Thoracic aorta (tissue), 2 donors: ENCODE measurements at regions not wholly inside any gene's neighbourhood (a gene's known extent, or its start where the extent isn't known, plus 50 kb on each side); places are given as distances from the start of the nearest gene placed in this dataset.

ENCODE experiments used
- ATAC-seq: fragments of 150-250 bp; one replicate; pipeline ENCODE4 v1.8.0; 2017; ENCODE audit warnings: low read depth; ENCODE audit not compliant: insufficient number of reproducible peaks, low FRiP score
- DNase-seq: peaks from one replicate; pipeline ENCODE4 v3.0.0-alpha.2; 2020; ENCODE audit warnings: low spot score
- H3K27ac ChIP-seq, 2 donors: fragments of 200-600 bp; sonication (generic); 1 replicate in 1 of 2; 2 replicates in 1 of 2; pipeline ENCODE4 v1.5.1; 2016; ENCODE audit warnings: mild to moderate bottlenecking in 2 of 2, moderate library complexity in 2 of 2
- H3K27me3 ChIP-seq: fragments of 200-600 bp; sonication (generic); replicated peaks from 2 replicates; pipeline ENCODE4 v1.6.0; 2016; ENCODE audit warnings: mild to moderate bottlenecking; ENCODE audit not compliant: insufficient read depth
- H3K36me3 ChIP-seq: fragments of 200-600 bp; sonication (generic); one replicate; pipeline ENCODE4 v1.5.1; 2016
- H3K4me1 ChIP-seq, 2 donors: fragments of 200-600 bp; sonication (generic); 1 replicate in 1 of 2; 2 replicates in 1 of 2; pipeline versions ENCODE4 v1.5.1 to v1.6.0; 2016; ENCODE audit warnings: low read depth in 2 of 2, mild to moderate bottlenecking in 1 of 2; ENCODE audit not compliant: control insufficient read depth in 1 of 2
- H3K4me3 ChIP-seq: fragments of 200-600 bp; sonication (generic); 2 replicates; pipeline ENCODE4 v1.5.1; 2016; ENCODE audit warnings: mild to moderate bottlenecking
- H3K9me3 ChIP-seq: fragments of 200-600 bp; sonication (generic); 2 replicates; pipeline ENCODE4 v1.5.1; 2016
- TF ChIP-seq, protein P1 (sequence below): fragments of 200-600 bp; sonication (generic); IDR thresholded peaks from one replicate; pipeline ENCODE4 v1.5.1; 2019; ENCODE audit warnings: antibody characterized with exemption

DNA sequence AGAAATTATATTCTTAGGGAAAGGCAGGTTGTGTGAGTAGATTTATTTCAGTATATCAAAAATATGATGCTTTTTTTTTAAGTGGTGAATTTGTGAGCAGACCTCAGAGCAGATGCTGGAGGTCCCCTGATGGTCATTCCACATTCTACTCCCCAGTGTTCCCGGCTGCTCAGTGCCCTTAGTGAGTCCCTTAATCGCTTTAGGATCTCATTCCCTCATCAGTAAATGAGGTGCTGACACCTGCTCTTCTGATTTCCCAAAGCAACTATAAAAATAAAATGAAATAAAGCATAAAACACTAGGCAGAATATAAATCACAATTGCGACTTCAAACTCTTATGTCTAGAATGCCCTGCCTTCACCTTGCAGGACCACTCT is 216.2 kb upstream of the TNP1 start:
- Histone ChIP-seq H3K9me3 (no peaks in the 10 kb centered on the region), H3K27ac (no peak overlapping the region), H3K4me3 (no peak overlapping the region), H3K27me3 (no peaks in the 10 kb centered on the region), H3K36me3 (no peaks in the 10 kb centered on the region), H3K4me1 (peaks cover 8 to 22% of the 10 kb centered on the region in 2 donors)
- TF ChIP-seq, protein P1, sequence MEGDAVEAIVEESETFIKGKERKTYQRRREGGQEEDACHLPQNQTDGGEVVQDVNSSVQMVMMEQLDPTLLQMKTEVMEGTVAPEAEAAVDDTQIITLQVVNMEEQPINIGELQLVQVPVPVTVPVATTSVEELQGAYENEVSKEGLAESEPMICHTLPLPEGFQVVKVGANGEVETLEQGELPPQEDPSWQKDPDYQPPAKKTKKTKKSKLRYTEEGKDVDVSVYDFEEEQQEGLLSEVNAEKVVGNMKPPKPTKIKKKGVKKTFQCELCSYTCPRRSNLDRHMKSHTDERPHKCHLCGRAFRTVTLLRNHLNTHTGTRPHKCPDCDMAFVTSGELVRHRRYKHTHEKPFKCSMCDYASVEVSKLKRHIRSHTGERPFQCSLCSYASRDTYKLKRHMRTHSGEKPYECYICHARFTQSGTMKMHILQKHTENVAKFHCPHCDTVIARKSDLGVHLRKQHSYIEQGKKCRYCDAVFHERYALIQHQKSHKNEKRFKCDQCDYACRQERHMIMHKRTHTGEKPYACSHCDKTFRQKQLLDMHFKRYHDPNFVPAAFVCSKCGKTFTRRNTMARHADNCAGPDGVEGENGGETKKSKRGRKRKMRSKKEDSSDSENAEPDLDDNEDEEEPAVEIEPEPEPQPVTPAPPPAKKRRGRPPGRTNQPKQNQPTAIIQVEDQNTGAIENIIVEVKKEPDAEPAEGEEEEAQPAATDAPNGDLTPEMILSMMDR: no peak
- DNase-seq: no peak
- no peak for ATAC-seq

DNA sequence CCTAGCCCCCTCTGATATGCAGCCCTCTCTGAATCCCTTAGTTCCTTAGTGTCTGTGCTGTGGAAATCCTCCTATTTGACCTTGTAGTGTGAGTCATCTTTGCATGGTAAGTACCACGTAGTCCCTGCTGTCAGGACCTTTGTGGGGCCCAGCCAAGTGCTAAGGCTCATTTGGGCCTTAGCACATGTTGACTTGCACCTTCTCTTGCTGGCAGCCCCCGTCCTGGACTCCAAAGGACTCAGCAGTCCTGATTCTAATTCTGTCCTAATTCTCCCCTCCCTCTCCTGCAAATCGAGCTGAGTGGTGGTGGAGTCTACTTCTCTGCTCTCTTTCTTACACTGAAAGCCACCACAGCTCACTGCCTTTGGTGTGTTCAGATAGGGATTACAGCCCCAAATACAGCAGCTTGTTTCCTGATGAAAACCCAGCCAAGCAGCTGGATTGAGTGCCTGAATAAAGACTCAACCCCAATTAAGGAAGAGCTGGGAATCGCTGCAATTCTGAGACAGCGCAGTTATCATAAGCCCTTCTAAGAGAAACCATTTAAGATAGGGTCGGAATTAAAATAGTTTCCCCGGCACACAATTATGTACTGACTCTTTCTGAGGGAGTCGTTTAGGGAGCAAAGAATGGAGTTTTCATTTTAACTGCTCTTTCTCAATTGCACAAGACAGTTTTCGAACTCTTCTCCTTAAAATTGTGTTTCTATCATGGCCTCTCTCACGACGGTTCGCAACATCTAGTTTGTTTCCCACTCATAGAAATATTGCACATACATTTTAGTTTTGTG is 215.6 kb upstream of the TNP1 start:
- TF ChIP-seq, protein P1: no peak
- Histone ChIP-seq H3K4me3 (no peak overlapping the region), H3K27me3 (no peaks in the 10 kb centered on the region), H3K4me1 (peaks cover 8 to 22% of the 10 kb centered on the region in 2 donors), H3K36me3 (no peaks in the 10 kb centered on the region), H3K9me3 (no peaks in the 10 kb centered on the region), H3K27ac (peak overlapping the region; percentile 47 to 67)
- DNase-seq: no peak
- no peak for ATAC-seq

DNA sequence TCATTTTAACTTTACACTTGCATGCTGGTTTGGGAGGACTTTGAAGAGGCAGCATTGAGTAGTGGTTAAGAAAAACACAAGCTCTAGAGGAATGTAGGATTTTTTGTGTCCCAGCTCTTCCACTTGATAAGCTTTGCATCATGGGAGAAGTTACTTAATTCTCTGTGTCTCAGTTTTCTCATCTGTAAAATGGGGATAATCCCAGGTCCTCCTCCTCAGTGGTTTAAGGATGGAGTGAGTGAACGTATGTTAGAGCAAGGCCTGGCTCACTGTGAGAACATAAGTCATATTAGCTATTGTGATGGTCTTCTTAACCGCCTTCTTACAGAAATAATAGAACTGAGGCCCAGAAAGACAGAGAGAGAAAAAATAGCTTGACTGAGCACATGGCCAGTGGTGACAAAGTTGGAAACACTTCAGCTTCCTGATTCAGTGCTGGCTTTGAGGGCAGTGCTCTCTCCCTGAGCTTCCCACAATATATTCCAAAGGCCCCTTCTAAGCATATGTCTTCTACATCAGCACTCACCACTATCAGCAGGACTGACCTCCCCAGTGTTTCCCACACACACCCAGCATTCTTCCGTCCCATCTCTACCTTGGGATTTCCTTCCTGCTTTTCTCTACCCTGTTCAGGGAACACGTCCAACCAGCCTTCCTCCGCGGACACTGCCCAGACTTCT is 214.9 kb upstream of the TNP1 start:
- Histone ChIP-seq H3K9me3 (no peaks in the 10 kb centered on the region), H3K4me1 (peaks cover 8 to 22% of the 10 kb centered on the region in 2 donors), H3K27me3 (no peaks in the 10 kb centered on the region), H3K27ac (peak overlapping the region; percentile 47 to 67), H3K4me3 (no peak overlapping the region), H3K36me3 (no peaks in the 10 kb centered on the region)
- TF ChIP-seq, protein P1: no peak
- DNase-seq (no peak), ATAC-seq (no peak)

DNA sequence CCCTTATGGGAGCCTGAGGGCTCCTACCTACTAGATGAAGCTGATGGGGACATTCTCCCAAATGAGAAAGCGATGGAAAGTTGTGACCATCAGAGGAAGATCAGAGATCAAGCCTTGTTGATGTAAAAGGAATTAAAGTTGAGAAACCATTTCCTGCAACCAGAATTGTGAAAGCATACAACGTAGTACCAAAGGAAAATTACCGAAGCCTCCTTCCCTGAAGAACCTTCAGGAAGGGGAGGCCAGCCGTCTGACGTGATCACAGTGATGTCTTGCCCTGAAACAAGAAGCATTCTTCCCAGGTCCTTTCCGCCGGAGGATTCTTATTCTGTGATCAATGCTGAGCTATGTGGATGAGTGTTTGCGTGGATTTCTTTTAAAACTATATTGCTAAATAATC is 211.6 kb upstream of the TNP1 start:
- H3K27ac ChIP-seq: no peak overlapping the region
- H3K4me3 ChIP-seq: no peak overlapping the region
- no peaks in the 10 kb centered on the region for H3K36me3 ChIP-seq
- no peaks in the 10 kb centered on the region for H3K9me3 ChIP-seq
- DNase-seq (no peak), ATAC-seq (no peak)
- no peaks in the 10 kb centered on the region for H3K27me3 ChIP-seq
- TF ChIP-seq, protein P1: no peak
- H3K4me1 ChIP-seq: peaks cover 8 to 17% of the 10 kb centered on the region in 2 donors

DNA sequence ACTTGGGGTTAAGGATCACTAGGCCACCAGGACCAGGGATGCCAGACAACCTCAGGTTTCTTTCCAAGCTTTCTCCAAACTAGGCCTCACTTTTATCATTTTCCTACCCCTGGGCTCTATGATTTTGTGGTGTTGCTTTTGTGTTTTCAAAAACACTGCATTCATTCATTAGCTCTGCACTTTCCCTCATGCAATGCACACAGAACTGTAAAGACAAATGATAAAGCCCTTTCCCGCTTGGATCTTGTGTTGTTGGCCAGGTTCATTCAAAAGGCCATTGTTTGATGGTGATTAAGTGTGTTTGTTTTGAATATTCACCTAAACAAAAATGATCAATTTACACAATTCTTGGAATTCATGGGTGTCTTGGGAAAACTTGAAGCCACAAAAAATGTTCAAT is 210.7 kb upstream of the TNP1 start:
- Histone ChIP-seq H3K4me3 (no peak overlapping the region), H3K27me3 (no peaks in the 10 kb centered on the region), H3K36me3 (no peaks in the 10 kb centered on the region), H3K4me1 (peaks cover 8 to 11% of the 10 kb centered on the region in 2 donors), H3K27ac (no peak overlapping the region), H3K9me3 (no peaks in the 10 kb centered on the region)
- DNase-seq (no peak), ATAC-seq (no peak)
- TF ChIP-seq, protein P1: no peak
